Tibial nerve (tissue), 4 donors: ENCODE measurements at regions not wholly inside any gene's neighbourhood (a gene's known extent, or its start where the extent isn't known, plus 50 kb on each side); places are given as distances from the start of the nearest gene placed in this dataset.

Source experiments
- EP300 ChIP-seq, 2 donors: sonication (generic); formaldehyde crosslinking; IDR thresholded peaks; one replicate each; pipeline ENCODE4 v1.6.1; 2017; ENCODE audit warnings: antibody characterized with exemption in 2 of 2, mild to moderate bottlenecking in 1 of 2
- POLR2A ChIP-seq, 2 donors: fragments of 450-650 bp; IDR thresholded peaks; one replicate each; pipeline ENCODE4 v1.6.1; 2017; ENCODE audit warnings: antibody characterized with exemption in 2 of 2, mild to moderate bottlenecking in 2 of 2, moderate library complexity in 2 of 2
- TF ChIP-seq, protein P1 (sequence below), 5 experiments: fragments of 200-600 bp in 3 of 5; fragments of 450-650 bp in 2 of 5; sonication (generic) in 3 of 5; IDR thresholded peaks; one replicate each; pipeline ENCODE4 v1.5.1; 2016 to 2019; ENCODE audit warnings: antibody characterized with exemption in 5 of 5, mild to moderate bottlenecking in 3 of 5, moderate library complexity in 2 of 5

DNA sequence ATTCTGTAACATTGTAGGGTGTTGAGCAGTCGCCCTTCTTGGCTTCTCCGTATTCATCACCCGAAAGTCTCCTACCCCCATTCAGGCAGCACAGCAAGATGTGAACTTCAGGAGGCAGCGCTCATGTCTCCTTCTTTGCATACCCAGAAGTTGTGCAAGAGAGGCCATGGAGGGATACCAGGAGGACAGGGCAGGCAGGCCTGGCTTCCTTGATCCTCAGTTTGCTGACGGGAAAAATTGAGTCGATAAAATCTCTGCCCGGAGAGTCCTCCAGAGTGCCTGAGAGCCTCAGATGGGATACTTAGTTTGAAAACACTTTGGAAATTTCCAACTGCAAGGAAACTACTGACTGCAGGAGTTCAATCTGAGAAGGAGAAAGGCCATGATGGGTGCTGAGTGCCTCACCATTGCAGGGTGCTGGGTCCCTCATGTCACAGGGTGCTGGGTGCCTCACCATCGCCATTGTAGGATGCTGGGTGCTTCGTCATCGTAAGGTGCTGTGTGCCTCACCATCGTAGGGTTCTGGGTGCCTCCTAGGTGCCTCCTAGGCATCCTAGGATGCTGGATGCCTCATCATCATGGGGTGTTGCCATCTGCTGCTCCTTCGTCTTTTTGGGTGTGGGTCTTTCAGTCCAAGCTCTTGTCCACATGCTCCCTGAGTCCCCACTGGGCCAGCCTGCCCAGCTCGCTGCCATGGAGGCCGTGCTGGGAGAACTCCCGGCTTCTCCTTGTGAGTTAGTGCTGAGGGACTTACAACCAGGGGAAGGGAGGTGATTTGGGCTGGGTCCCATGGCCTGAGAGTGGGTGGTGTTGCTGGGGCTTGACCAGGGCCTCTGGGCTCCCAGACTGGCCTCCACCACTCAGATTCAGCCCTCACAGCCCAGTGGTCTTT is 162.4 kb downstream of the DDX1 start:
- TF ChIP-seq, protein P1, sequence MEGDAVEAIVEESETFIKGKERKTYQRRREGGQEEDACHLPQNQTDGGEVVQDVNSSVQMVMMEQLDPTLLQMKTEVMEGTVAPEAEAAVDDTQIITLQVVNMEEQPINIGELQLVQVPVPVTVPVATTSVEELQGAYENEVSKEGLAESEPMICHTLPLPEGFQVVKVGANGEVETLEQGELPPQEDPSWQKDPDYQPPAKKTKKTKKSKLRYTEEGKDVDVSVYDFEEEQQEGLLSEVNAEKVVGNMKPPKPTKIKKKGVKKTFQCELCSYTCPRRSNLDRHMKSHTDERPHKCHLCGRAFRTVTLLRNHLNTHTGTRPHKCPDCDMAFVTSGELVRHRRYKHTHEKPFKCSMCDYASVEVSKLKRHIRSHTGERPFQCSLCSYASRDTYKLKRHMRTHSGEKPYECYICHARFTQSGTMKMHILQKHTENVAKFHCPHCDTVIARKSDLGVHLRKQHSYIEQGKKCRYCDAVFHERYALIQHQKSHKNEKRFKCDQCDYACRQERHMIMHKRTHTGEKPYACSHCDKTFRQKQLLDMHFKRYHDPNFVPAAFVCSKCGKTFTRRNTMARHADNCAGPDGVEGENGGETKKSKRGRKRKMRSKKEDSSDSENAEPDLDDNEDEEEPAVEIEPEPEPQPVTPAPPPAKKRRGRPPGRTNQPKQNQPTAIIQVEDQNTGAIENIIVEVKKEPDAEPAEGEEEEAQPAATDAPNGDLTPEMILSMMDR (IDR thresholded peaks at IDR 0.05), result no peak
- TF ChIP-seq POLR2A (IDR thresholded peaks at IDR 0.05) (no peak), EP300 (IDR thresholded peaks at IDR 0.05) (no peak)
